Nephron progenitor cell (in vitro differentiated cells): ENCODE measurements at regions not wholly inside any gene's neighbourhood (a gene's known extent, or its start where the extent isn't known, plus 50 kb on each side); places are given as distances from the start of the nearest gene placed in this dataset.
A peak's percentile ranks its signal among the peaks of the same experiment; 100 is the strongest.

ENCODE experiments used
- DNase-seq: peaks from one replicate; pipeline ENCODE4 v3.0.0; 2021
- H3K27ac Mint-ChIP-seq: 2 replicates; pipeline ENCODE4 v1.8.0; 2021; ENCODE audit warnings: mild to moderate bottlenecking, moderate library complexity, mixed read lengths
- H3K27me3 Mint-ChIP-seq: 2 replicates; pipeline ENCODE4 v1.8.0; 2021; ENCODE audit warnings: mild to moderate bottlenecking, low read depth, mixed read lengths; ENCODE audit not compliant: poor library complexity
- H3K36me3 Mint-ChIP-seq: 2 replicates; pipeline ENCODE4 v1.8.0; 2021; ENCODE audit warnings: low read depth, mixed read lengths
- H3K4me1 Mint-ChIP-seq: 2 replicates; pipeline ENCODE4 v1.8.0; 2021; ENCODE audit warnings: mixed read lengths
- H3K4me3 Mint-ChIP-seq: 2 replicates; pipeline ENCODE4 v1.8.0; 2021; ENCODE audit warnings: mild to moderate bottlenecking, moderate library complexity, mixed read lengths
- H3K9me3 Mint-ChIP-seq: 2 replicates; pipeline ENCODE4 v1.8.0; 2021; ENCODE audit warnings: mild to moderate bottlenecking, moderate library complexity, mixed read lengths
- CTCF ChIP-seq: fragments of 200-600 bp; sonication (generic); IDR thresholded peaks from 2 replicates; pipeline ENCODE4 v1.5.0; 2021; ENCODE audit warnings: antibody characterized with exemption

- DNase-seq, result no peak
- TF ChIP-seq CTCF, result no peak
- Mint-ChIP-seq H3K27me3 (peaks cover 4% of the 10 kb centered on the region), H3K36me3 (peaks cover 4% of the 10 kb centered on the region), H3K9me3 (peaks cover 7% of the 10 kb centered on the region), H3K4me3 (no peak overlapping the region), H3K27ac (no peak overlapping the region), H3K4me1 (peaks cover 35% of the 10 kb centered on the region)
Observed at GRCh38 chr1:229152311-229152710, 118.6 kb upstream of the RAB4A start.

DNA sequence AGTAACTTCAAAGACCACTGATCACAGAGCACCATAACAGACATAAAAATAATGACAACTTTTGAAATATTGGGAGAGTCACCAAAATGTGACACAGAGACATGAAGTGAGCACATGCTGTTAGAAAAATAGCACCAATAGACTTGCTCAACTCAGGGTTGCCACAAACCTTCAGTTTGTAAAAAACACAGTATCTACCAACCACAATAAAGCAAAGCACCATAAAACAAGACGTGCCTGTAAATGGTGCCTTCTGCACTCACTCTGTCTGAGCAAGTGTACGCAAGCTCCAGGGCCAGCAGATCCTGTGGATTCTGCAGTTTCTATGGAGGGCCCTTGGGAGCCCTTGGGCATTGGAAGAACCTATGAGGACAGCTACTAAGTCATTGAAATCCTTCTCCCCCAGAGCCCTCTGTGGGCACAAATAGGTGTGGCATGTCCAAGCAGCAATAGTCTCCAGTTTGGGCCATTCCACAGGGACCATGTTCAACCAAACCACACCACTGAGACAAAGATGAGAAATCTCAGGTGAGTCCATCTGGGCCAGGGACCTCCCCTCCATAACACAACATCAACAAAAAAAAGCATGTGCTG is 116.9 kb upstream of the RAB4A start:
- no peak overlapping the region for H3K27ac Mint-ChIP-seq
- peaks cover 7% of the 10 kb centered on the region for H3K9me3 Mint-ChIP-seq
- H3K4me3 Mint-ChIP-seq, result no peak overlapping the region
- no peak for DNase-seq
- H3K27me3 Mint-ChIP-seq, result peaks cover 4% of the 10 kb centered on the region
- peaks cover 4% of the 10 kb centered on the region for H3K36me3 Mint-ChIP-seq
- no peak for TF ChIP-seq CTCF
- peaks cover 50% of the 10 kb centered on the region for H3K4me1 Mint-ChIP-seq

DNA sequence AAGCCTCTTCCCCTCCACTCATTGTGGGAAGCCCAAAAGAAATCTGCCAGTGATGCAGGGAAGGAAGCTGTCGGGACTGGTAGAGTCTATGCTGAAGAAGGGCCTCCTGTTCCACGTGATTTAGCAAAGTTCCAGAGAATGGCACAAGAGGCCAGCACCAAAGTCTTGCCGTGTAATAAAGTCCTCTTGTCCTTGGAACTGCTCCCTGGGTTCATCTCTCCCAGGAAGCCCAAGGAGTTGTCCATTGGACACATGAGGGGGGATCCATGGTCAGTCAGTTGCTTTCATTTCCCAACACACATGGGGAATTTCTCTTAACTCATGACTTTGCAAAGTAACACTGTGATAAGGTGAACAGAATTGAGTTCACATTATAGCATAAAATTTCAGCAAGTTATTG is 116.1 kb upstream of the RAB4A start:
- no peak for DNase-seq
- H3K27me3 Mint-ChIP-seq, result peaks cover 4% of the 10 kb centered on the region
- no peak overlapping the region for H3K27ac Mint-ChIP-seq
- peaks cover 4% of the 10 kb centered on the region for H3K36me3 Mint-ChIP-seq
- no peak for TF ChIP-seq CTCF
- H3K4me3 Mint-ChIP-seq, result no peak overlapping the region
- H3K4me1 Mint-ChIP-seq, result peaks cover 58% of the 10 kb centered on the region
- peaks cover 7% of the 10 kb centered on the region for H3K9me3 Mint-ChIP-seq

GRCh38 chr1:229155472-229155871 is 115.4 kb upstream of the RAB4A start:
- H3K4me3 Mint-ChIP-seq, result peak overlapping the region; percentile 0
- peaks cover 65% of the 10 kb centered on the region for H3K4me1 Mint-ChIP-seq
- peak overlapping the region; percentile 25 for H3K27ac Mint-ChIP-seq
- H3K9me3 Mint-ChIP-seq, result peaks cover 7% of the 10 kb centered on the region
- H3K27me3 Mint-ChIP-seq, result peaks cover 4% of the 10 kb centered on the region
- peak; percentile 49 for DNase-seq
- no peak for TF ChIP-seq CTCF
- H3K36me3 Mint-ChIP-seq, result peaks cover 4% of the 10 kb centered on the region

- DNase-seq, result no peak
- peak overlapping the region; percentile 10 for H3K4me3 Mint-ChIP-seq
- H3K4me1 Mint-ChIP-seq, result peaks cover 78% of the 10 kb centered on the region
- H3K36me3 Mint-ChIP-seq, result peaks cover 4% of the 10 kb centered on the region
- peak; percentile 28 for TF ChIP-seq CTCF
- H3K27ac Mint-ChIP-seq, result peak overlapping the region; percentile 17
- peaks cover 4% of the 10 kb centered on the region for H3K27me3 Mint-ChIP-seq
- peaks cover 7% of the 10 kb centered on the region for H3K9me3 Mint-ChIP-seq
Observed at GRCh38 chr1:229156872-229157271, 114.0 kb upstream of the RAB4A start.

GRCh38 chr1:229157480-229157879 is 113.4 kb upstream of the RAB4A start:
- Mint-ChIP-seq H3K9me3 (peaks cover 6% of the 10 kb centered on the region), H3K27me3 (peaks cover 4% of the 10 kb centered on the region), H3K36me3 (peaks cover 4% of the 10 kb centered on the region), H3K4me1 (peaks cover 82% of the 10 kb centered on the region), H3K4me3 (no peak overlapping the region), H3K27ac (no peak overlapping the region)
- no peak for DNase-seq
- no peak for TF ChIP-seq CTCF
